ACHN (cell line): ENCODE measurements at regions not wholly inside any gene's neighbourhood (a gene's known extent, or its start where the extent isn't known, plus 50 kb on each side); places are given as distances from the start of the nearest gene placed in this dataset.
"Not testable (repeated sequence)": the region's sequence is repeated elsewhere in the genome, so short reads cannot be mapped to it uniquely, and the experiment has no call there.

Experiments used
- DNase-seq: peaks from one replicate; pipeline ENCODE4 v3.0.0-alpha.2; 2015
- in situ Hi-C: cut with HindIII; loops from 2 replicates; pipeline ENCODE4 v1.10.0; 2017; ENCODE audit warnings: low sequenced_read_pairs, low pct_ligation_motif_present, low pct_unique_long_range_greater_than_20kb

- no peak for DNase-seq
- in situ Hi-C loops, result no loop called here
These were observed 69.8 kb upstream of the SSBP3 start for GRCh38 chr1:54475946-54476516.

GRCh38 chr1:54475357-54475881, 69.2 kb upstream of the SSBP3 start:
- in situ Hi-C loops, result no loop called here
- no peak for DNase-seq

GRCh38 chr1:54474310-54475251, 68.4 kb upstream of the SSBP3 start:
- in situ Hi-C loops, result no loop called here
- DNase-seq, result no peak

- DNase-seq, result no peak
- in situ Hi-C loops, result no loop called here
These were observed 65.4 kb upstream of the SSBP3 start for GRCh38 chr1:54471588-54471987.

- DNase-seq, in situ Hi-C loops: not testable (repeated sequence)
These were observed 63.2 kb upstream of the SSBP3 start for GRCh38 chr1:54469444-54469843.

GRCh38 chr1:54468288-54469084, 62.3 kb upstream of the SSBP3 start:
- in situ Hi-C loops, DNase-seq: not testable (repeated sequence)

- no peak for DNase-seq
- in situ Hi-C loops, result no loop called here
These were observed 59.2 kb upstream of the SSBP3 start for GRCh38 chr1:54465351-54465811.

GRCh38 chr1:54464477-54465146, 58.4 kb upstream of the SSBP3 start:
- DNase-seq, result no peak
- in situ Hi-C loops, result no loop called here

- DNase-seq, result no peak
- in situ Hi-C loops, result no loop called here
These were observed 57.9 kb upstream of the SSBP3 start for GRCh38 chr1:54464031-54464476.

GRCh38 chr1:54463259-54464030, 57.3 kb upstream of the SSBP3 start:
- no peak for DNase-seq
- in situ Hi-C loops, result no loop called here

GRCh38 chr1:54462597-54463258, 56.5 kb upstream of the SSBP3 start:
- no peak for DNase-seq
- in situ Hi-C loops, result no loop called here

- no peak for DNase-seq
- in situ Hi-C loops, result no loop called here
These were observed 55.8 kb upstream of the SSBP3 start for GRCh38 chr1:54461731-54462596.

- in situ Hi-C loops, result no loop called here
- DNase-seq, result no peak
These were observed 54.7 kb upstream of the SSBP3 start for GRCh38 chr1:54460861-54461387.

GRCh38 chr1:54460351-54460750, 54.2 kb upstream of the SSBP3 start:
- DNase-seq, result no peak
- in situ Hi-C loops, result no loop called here

- in situ Hi-C loops, result no loop called here
- DNase-seq, result no peak
These were observed 53.6 kb upstream of the SSBP3 start for GRCh38 chr1:54459726-54460191.

- in situ Hi-C loops, result no loop called here
- no peak for DNase-seq
These were observed 52.9 kb upstream of the SSBP3 start for GRCh38 chr1:54459140-54459539.
